ENCODE measurements at regions not wholly inside any gene's neighbourhood (a gene's known extent, or its start where the extent isn't known, plus 50 kb on each side); places are given as distances from the start of the nearest gene placed in this dataset.

DNA sequence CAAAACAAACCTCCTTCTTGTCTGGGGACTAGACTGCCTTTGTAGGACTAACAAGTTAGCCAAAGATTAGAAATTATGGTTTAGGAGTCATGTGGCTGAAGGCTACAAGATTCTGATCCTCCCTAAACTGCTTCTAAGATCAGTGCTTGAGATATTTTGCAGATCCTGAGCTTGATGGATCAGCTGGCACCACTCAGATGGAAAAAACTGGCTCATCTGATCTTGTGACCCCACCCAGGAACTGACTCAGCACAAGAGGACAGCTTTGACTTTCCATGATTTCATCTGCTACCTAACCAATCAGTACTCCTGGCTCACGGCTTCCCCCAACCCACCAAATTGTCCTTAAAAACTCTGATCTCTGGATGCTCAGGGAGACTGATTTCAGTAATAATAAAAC is 271.5 kb upstream of the TAC1 start (continued):
- TF ChIP-seq CTCF (conservative IDR thresholded peaks at IDR 0.05; ENCODE audit: low read depth in 2 of 2) (no peak), NANOG (IDR thresholded peaks at IDR 0.05; ENCODE audit: borderline replicate concordance) (no peak)

- peaks cover 15% of the 10 kb centered on the region for H3K4me1 Mint-ChIP-seq
- H3K79me2 ChIP-seq (replicated peaks; ENCODE audit: insufficient read depth), result no peaks in the 10 kb centered on the region
- H3K4me1 ChIP-seq (ENCODE audit: insufficient read depth), result no peaks in the 10 kb centered on the region; the same call in 1 of the 2 replicates
- H3K4me3 Mint-ChIP-seq, result no peak overlapping the region
- H3K27ac Mint-ChIP-seq, result no peak overlapping the region
- H3K27ac ChIP-seq (ENCODE audit: low read depth), result no peak overlapping the region
- ATAC-seq (no peak), DNase-seq (ENCODE audit: low spot score) (no peak)
- H3K27me3 Mint-ChIP-seq (ENCODE audit: insufficient read depth, low read depth, poor library complexity), result no peaks in the 10 kb centered on the region
- H3K4me3 ChIP-seq, result no peak overlapping the region
- H3K36me3 ChIP-seq (ENCODE audit: insufficient read depth), result no peaks in the 10 kb centered on the region
- H3K27me3 ChIP-seq (ENCODE audit: insufficient read depth), result no peaks in the 10 kb centered on the region
- no peak overlapping the region for H3K4me2 ChIP-seq
- no peak overlapping the region for H2AFZ ChIP-seq
- no peaks in the 10 kb centered on the region for H4K20me1 ChIP-seq (replicated peaks; ENCODE audit: insufficient read depth)
- no peaks in the 10 kb centered on the region; the same call in 2 of the 3 replicates for H3K36me3 Mint-ChIP-seq (ENCODE audit: low read depth)
- H3F3A ChIP-seq (replicated peaks; ENCODE audit: low read depth), result no peaks in the 10 kb centered on the region
- peaks cover 4% of the 10 kb centered on the region; the same call in 1 of the 3 replicates for H3K9me3 Mint-ChIP-seq
- no peaks in the 10 kb centered on the region for H3K9me2 ChIP-seq (ENCODE audit: insufficient read depth)
- TF ChIP-seq STAT1 (IDR thresholded peaks at IDR 0.05; ENCODE audit: unreplicated experiment) (no peak), EZH2phosphoT487 (IDR thresholded peaks at IDR 0.05; ENCODE audit: unreplicated experiment) (no peak), EZH2 (IDR thresholded peaks at IDR 0.05; ENCODE audit: low read depth, unreplicated experiment) (no peak), ZNF331 (CRISPR knock-in tag; IDR thresholded peaks at IDR 0.05; ENCODE audit: low read depth) (no peak), CTCF (conservative IDR thresholded peaks at IDR 0.05; ENCODE audit: low read depth in 2 of 2) (no peak), NANOG (IDR thresholded peaks at IDR 0.05; ENCODE audit: borderline replicate concordance) (no peak), POLR2AphosphoS5 (IDR thresholded peaks at IDR 0.05; ENCODE audit: low read depth) (no peak), CREB1 (CRISPR knock-in tag; IDR thresholded peaks at IDR 0.05; ENCODE audit: low read depth) (no peak), ZNF114 (CRISPR knock-in tag; IDR thresholded peaks at IDR 0.05) (no peak), JUNB (IDR thresholded peaks at IDR 0.05; ENCODE audit: unreplicated experiment) (no peak), ETS1 (IDR thresholded peaks at IDR 0.05) (no peak)
- TF ChIP-seq, protein P1, sequence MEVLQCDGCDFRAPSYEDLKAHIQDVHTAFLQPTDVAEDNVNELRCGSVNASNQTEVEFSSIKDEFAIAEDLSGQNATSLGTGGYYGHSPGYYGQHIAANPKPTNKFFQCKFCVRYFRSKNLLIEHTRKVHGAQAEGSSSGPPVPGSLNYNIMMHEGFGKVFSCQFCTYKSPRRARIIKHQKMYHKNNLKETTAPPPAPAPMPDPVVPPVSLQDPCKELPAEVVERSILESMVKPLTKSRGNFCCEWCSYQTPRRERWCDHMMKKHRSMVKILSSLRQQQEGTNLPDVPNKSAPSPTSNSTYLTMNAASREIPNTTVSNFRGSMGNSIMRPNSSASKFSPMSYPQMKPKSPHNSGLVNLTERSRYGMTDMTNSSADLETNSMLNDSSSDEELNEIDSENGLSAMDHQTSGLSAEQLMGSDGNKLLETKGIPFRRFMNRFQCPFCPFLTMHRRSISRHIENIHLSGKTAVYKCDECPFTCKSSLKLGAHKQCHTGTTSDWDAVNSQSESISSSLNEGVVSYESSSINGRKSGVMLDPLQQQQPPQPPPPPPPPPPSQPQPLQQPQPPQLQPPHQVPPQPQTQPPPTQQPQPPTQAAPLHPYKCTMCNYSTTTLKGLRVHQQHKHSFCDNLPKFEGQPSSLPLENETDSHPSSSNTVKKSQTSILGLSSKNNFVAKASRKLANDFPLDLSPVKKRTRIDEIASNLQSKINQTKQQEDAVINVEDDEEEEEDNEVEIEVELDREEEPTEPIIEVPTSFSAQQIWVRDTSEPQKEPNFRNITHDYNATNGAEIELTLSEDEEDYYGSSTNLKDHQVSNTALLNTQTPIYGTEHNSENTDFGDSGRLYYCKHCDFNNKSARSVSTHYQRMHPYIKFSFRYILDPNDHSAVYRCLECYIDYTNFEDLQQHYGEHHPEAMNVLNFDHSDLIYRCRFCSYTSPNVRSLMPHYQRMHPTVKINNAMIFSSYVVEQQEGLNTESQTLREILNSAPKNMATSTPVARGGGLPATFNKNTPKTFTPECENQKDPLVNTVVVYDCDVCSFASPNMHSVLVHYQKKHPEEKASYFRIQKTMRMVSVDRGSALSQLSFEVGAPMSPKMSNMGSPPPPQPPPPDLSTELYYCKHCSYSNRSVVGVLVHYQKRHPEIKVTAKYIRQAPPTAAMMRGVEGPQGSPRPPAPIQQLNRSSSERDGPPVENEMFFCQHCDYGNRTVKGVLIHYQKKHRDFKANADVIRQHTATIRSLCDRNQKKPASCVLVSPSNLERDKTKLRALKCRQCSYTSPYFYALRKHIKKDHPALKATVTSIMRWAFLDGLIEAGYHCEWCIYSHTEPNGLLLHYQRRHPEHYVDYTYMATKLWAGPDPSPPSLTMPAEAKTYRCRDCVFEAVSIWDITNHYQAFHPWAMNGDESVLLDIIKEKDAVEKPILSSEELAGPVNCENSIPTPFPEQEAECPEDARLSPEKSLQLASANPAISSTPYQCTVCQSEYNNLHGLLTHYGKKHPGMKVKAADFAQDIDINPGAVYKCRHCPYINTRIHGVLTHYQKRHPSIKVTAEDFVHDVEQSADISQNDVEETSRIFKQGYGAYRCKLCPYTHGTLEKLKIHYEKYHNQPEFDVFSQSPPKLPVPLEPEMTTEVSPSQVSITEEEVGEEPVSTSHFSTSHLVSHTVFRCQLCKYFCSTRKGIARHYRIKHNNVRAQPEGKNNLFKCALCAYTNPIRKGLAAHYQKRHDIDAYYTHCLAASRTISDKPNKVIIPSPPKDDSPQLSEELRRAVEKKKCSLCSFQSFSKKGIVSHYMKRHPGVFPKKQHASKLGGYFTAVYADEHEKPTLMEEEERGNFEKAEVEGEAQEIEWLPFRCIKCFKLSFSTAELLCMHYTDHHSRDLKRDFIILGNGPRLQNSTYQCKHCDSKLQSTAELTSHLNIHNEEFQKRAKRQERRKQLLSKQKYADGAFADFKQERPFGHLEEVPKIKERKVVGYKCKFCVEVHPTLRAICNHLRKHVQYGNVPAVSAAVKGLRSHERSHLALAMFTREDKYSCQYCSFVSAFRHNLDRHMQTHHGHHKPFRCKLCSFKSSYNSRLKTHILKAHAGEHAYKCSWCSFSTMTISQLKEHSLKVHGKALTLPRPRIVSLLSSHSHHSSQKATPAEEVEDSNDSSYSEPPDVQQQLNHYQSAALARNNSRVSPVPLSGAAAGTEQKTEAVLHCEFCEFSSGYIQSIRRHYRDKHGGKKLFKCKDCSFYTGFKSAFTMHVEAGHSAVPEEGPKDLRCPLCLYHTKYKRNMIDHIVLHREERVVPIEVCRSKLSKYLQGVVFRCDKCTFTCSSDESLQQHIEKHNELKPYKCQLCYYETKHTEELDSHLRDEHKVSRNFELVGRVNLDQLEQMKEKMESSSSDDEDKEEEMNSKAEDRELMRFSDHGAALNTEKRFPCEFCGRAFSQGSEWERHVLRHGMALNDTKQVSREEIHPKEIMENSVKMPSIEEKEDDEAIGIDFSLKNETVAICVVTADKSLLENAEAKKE (CRISPR knock-in tag; IDR thresholded peaks at IDR 0.05), result no peak
Measured at GRCh38 chr7:97461596-97461995, 270.3 kb upstream of the TAC1 start.

Data from GM23338 (cell line).